ENCODE measurements at regions not wholly inside any gene's neighbourhood (a gene's known extent, or its start where the extent isn't known, plus 50 kb on each side); places are given as distances from the start of the nearest gene placed in this dataset.

DNA sequence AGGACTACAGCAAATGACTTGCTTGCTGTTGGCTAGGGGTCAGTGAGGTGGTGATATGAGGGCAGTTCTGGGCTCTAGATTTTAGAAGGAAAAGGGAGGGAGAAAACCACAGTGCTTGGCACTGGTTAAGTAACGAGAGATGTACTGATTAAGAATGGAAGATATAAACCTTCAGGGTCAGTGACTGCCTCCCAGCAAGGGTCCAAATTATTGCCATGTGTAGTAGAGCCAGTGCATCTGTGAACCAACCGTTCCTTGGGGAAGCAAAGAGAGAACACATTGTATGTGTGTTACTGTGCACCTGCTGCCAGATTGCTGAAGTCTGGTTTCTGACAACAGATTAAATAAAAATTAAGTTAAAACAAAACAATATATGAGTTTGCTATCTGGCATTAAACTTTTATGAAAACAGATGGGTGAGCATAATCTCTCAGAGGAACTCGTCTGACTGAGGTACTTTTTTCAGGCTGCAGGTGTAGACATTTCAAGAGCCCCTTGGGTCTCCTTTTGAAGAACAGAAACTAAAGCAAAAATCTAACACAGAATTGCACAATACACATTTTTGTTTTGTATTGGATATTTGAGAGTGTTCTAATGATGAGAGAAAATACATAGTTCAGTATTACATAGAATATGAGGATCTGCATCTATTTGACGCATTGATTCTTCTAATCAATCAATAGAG, 1120.6 kb downstream of the SORCS3 start:
- no peak for TF ChIP-seq CTCF (conservative IDR thresholded peaks at IDR 0.05; ENCODE audit: low read length)
- no peak for TF ChIP-seq EZH2phosphoT487 (IDR thresholded peaks at IDR 0.05; ENCODE audit: borderline replicate concordance, low read depth, low read length)
